Ishikawa (cell line): ENCODE measurements at regions not wholly inside any gene's neighbourhood (a gene's known extent, or its start where the extent isn't known, plus 50 kb on each side); places are given as distances from the start of the nearest gene placed in this dataset.

Experiments
- EGR1 ChIP-seq: IDR thresholded peaks from 2 replicates; pipeline ENCODE4 v1.6.1; 2012
- EP300 ChIP-seq: IDR thresholded peaks from 2 replicates; pipeline ENCODE4 v1.6.1; 2012; ENCODE audit warnings: borderline replicate concordance
- MAX ChIP-seq: IDR thresholded peaks from 2 replicates; pipeline ENCODE4 v1.6.1; 2012
- RAD21 ChIP-seq: IDR thresholded peaks from 2 replicates; pipeline ENCODE4 v1.6.1; 2012; ENCODE audit warnings: low read depth
- REST ChIP-seq: IDR thresholded peaks from 2 replicates; pipeline ENCODE4 v1.6.1; 2012; ENCODE audit warnings: low read depth, mild to moderate bottlenecking
- TAF1 ChIP-seq: IDR thresholded peaks from 2 replicates; pipeline ENCODE4 v1.6.1; 2012; ENCODE audit warnings: low read depth, mild to moderate bottlenecking
- TCF12 ChIP-seq: IDR thresholded peaks from 2 replicates; pipeline ENCODE4 v1.6.1; 2012; ENCODE audit warnings: low read depth
- USF1 ChIP-seq: IDR thresholded peaks from 2 replicates; pipeline ENCODE4 v1.6.1; 2012

- TF ChIP-seq EGR1 (no peak), RAD21 (no peak), USF1 (no peak), EP300 (no peak), REST (no peak), TCF12 (no peak), MAX (no peak), TAF1 (no peak)
Measured at GRCh38 chr2:5449867-5450266, 242.3 kb upstream of the SOX11 start.
